Fibroblast of lung (primary cell): ENCODE measurements at regions not wholly inside any gene's neighbourhood (a gene's known extent, or its start where the extent isn't known, plus 50 kb on each side); places are given as distances from the start of the nearest gene placed in this dataset.

Source experiments
- DNase-seq, 2 donors: peaks; one replicate each; pipeline versions ENCODE4 v3.0.0 to v3.0.0-alpha.2; 2010; ENCODE audit warnings: low read depth in 2 of 2
- H2AFZ ChIP-seq: 2 replicates; pipeline ENCODE4 v1.5.1; 2012; ENCODE audit warnings: low read length, control low read depth, inconsistent platforms
- H3K27ac ChIP-seq: 2 replicates; pipeline ENCODE4 v1.5.1; 2011; ENCODE audit warnings: low read length, control low read depth; ENCODE audit not compliant: insufficient read depth
- H3K27me3 ChIP-seq: 2 replicates; pipeline ENCODE4 v1.5.1; 2011; ENCODE audit warnings: mild to moderate bottlenecking, low read length; ENCODE audit not compliant: control insufficient read depth, insufficient read depth
- H3K36me3 ChIP-seq: 2 replicates; pipeline ENCODE4 v1.5.1; 2011; ENCODE audit warnings: low read length; ENCODE audit not compliant: control insufficient read depth, insufficient read depth
- H3K4me1 ChIP-seq: 2 replicates; pipeline ENCODE4 v1.5.1; 2011; ENCODE audit warnings: low read length; ENCODE audit not compliant: control insufficient read depth, insufficient read depth; ENCODE audit errors: extremely low read depth
- H3K4me2 ChIP-seq: 2 replicates; pipeline ENCODE4 v1.5.1; 2011; ENCODE audit warnings: low read length, control low read depth; ENCODE audit not compliant: insufficient read depth; ENCODE audit errors: extremely low read depth
- H3K4me3 ChIP-seq, 4 experiments: fragments of 200-600 bp in 1 of 4; sonication (generic) in 1 of 4; replicated peaks in 1 of 4; 2 replicates each; pipeline ENCODE4 v1.5.1; 2011 to 2016; ENCODE audit warnings: low read length in 4 of 4, low read depth in 3 of 4, mild to moderate bottlenecking in 3 of 4, control low read depth in 2 of 4, inconsistent platforms in 1 of 4, mixed read lengths in 1 of 4; ENCODE audit not compliant: insufficient read depth in 1 of 4; ENCODE audit errors: control extremely low read depth in 1 of 4
- H3K79me2 ChIP-seq: 2 replicates; pipeline ENCODE4 v1.5.1; 2012; ENCODE audit warnings: mild to moderate bottlenecking, low read length, inconsistent platforms; ENCODE audit not compliant: control insufficient read depth, insufficient read depth
- H3K9ac ChIP-seq: 2 replicates; pipeline ENCODE4 v1.5.1; 2011; ENCODE audit warnings: mild to moderate bottlenecking, low read length, control low read depth; ENCODE audit not compliant: insufficient read depth
- H3K9me3 ChIP-seq: 2 replicates; pipeline ENCODE4 v1.5.1; 2012; ENCODE audit warnings: low read depth, low read length; ENCODE audit not compliant: control insufficient read depth, insufficient read depth
- H4K20me1 ChIP-seq: 2 replicates; pipeline ENCODE4 v1.5.1; 2011; ENCODE audit warnings: low read length; ENCODE audit not compliant: control insufficient read depth, insufficient read depth; ENCODE audit errors: extremely low read depth
- CTCF ChIP-seq, 2 donors: IDR thresholded peaks in 1 of 2; conservative IDR thresholded peaks in 1 of 2; 1 replicate in 1 of 2; 2 replicates in 1 of 2; pipeline ENCODE4 v1.5.1; 2011 to 2012; ENCODE audit warnings: low read length in 2 of 2, control low read depth in 1 of 2, inconsistent platforms in 1 of 2, low read depth in 1 of 2, mild to moderate bottlenecking in 1 of 2
- EZH2 ChIP-seq: IDR thresholded peaks from 2 replicates; pipeline ENCODE4 v1.5.1; 2012; ENCODE audit warnings: low read length, control low read depth, mild to moderate bottlenecking; ENCODE audit errors: missing control alignments

GRCh38 chr2:45318686-45319085 lies 292.4 kb downstream of the SRBD1 start:
- DNase-seq: no peak

DNA sequence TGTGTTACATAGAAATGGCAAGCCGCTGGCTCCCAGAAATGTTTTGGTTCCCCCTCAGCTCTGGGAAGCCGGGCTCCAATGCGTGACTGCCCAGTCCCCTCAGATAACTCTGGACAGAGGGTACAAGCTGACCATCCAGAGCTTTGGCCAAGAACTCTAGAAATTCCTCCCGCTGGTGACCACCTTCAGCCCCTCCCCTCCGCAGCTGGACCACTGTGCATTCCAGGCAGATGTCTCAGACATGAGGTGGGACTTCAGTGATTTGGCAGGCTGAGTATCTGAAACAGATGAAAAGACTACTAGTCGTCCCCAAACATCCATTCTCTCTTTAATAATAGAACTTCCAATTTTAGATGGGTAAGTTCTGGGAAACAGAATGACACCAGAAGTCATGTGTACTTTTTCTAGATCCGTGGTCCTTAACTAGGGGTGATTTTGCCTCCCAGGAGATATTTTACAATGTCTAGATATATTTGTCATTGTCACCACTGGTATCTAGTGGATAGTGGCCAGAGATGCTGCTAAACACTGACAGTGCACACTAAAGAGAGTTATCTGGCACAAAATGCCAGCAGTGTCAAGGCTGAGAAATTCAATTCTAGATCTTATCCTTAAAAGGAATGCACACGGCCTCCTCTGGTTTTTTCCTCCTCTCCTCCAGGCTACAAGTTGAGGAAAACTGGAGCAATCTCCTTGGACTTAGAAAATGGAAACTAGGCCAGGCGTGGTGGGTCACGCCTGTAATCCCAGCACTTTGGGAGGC lies 294.3 kb downstream of the SRBD1 start:
- no peaks in the 10 kb centered on the region for H4K20me1 ChIP-seq
- peak in 1 of 2 donors; percentile 54 for DNase-seq
- no peak overlapping the region for H3K9ac ChIP-seq
- H3K36me3 ChIP-seq: no peaks in the 10 kb centered on the region
- H3K79me2 ChIP-seq: no peaks in the 10 kb centered on the region
- peaks cover 5% of the 10 kb centered on the region for H3K27me3 ChIP-seq
- H3K4me3 ChIP-seq: no peak overlapping the region
- no peaks in the 10 kb centered on the region for H3K9me3 ChIP-seq
- H3K4me2 ChIP-seq: no peak overlapping the region
- no peak overlapping the region for H3K27ac ChIP-seq
- no peaks in the 10 kb centered on the region for H3K4me1 ChIP-seq
- H2AFZ ChIP-seq: no peak overlapping the region
- no peak for TF ChIP-seq EZH2
- TF ChIP-seq CTCF (conservative IDR thresholded peaks at IDR 0.05 in 1 of 2, IDR thresholded peaks at IDR 0.05 in 1 of 2; ENCODE audit: low read depth in 1 of 2, low read length in 2 of 2): no peak

More at GRCh38 chr2:45318686-45319085, 292.4 kb downstream of the SRBD1 start:
- Histone ChIP-seq H3K27ac (no peak overlapping the region), H3K79me2 (no peaks in the 10 kb centered on the region), H4K20me1 (no peaks in the 10 kb centered on the region), H3K27me3 (peaks cover 5% of the 10 kb centered on the region), H3K9me3 (no peaks in the 10 kb centered on the region), H3K4me1 (no peaks in the 10 kb centered on the region), H3K36me3 (no peaks in the 10 kb centered on the region), H3K9ac (no peak overlapping the region), H3K4me3 (no peak overlapping the region), H2AFZ (no peak overlapping the region), H3K4me2 (no peak overlapping the region)
- TF ChIP-seq EZH2 (no peak), CTCF (conservative IDR thresholded peaks at IDR 0.05 in 1 of 2, IDR thresholded peaks at IDR 0.05 in 1 of 2; ENCODE audit: low read depth in 1 of 2, low read length in 2 of 2) (no peak)

DNA sequence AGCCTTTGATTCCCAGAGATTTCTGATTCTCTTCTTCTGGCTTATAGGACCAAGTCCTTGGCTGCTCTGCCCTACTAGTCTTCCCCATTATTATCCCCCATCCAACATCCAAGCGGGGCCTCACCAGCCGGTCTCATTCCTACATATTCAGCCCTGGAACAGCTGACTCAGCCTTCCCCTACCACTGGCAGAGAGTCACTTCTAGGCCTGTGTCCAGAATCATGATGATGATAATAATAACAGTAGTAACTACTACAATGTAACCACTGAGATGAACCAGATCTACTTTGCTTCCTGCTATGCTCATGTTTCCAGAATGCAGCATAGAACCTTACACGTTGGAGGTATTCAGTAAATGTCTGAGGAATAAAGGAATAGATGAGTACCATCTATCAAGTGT lies 295.2 kb downstream of the SRBD1 start:
- Histone ChIP-seq H3K4me3 (no peak overlapping the region), H4K20me1 (no peaks in the 10 kb centered on the region), H3K79me2 (no peaks in the 10 kb centered on the region), H3K27ac (no peak overlapping the region), H2AFZ (no peak overlapping the region), H3K36me3 (no peaks in the 10 kb centered on the region), H3K4me2 (no peak overlapping the region), H3K27me3 (peaks cover 3% of the 10 kb centered on the region), H3K4me1 (no peaks in the 10 kb centered on the region), H3K9ac (no peak overlapping the region), H3K9me3 (no peaks in the 10 kb centered on the region)
- DNase-seq: peak; percentile 88 to 91
- TF ChIP-seq EZH2 (no peak), CTCF (conservative IDR thresholded peaks at IDR 0.05 in 1 of 2, IDR thresholded peaks at IDR 0.05 in 1 of 2; ENCODE audit: low read depth in 1 of 2, low read length in 2 of 2) (no peak)
